ENCODE measurements at regions not wholly inside any gene's neighbourhood (a gene's known extent, or its start where the extent isn't known, plus 50 kb on each side); places are given as distances from the start of the nearest gene placed in this dataset.

- H3K9me3 Mint-ChIP-seq, result peaks cover 2 to 3% of the 10 kb centered on the region in 2 donors
- H3K27me3 ChIP-seq (ENCODE audit: control insufficient read depth, insufficient read depth, low read length), result peaks cover 3% of the 10 kb centered on the region
- intact Hi-C loops (cut with micrococcal nuclease), result no loop called here
- H3K27ac Mint-ChIP-seq, result no peak overlapping the region
- H3K9me3 ChIP-seq (ENCODE audit: control insufficient read depth, insufficient read depth, low read length), result no peaks in the 10 kb centered on the region
- no peaks in the 10 kb centered on the region for H3K36me3 ChIP-seq (ENCODE audit: control insufficient read depth, insufficient read depth, low read length)
- DNase-seq, result no peak
- H3K4me1 Mint-ChIP-seq, result no peaks in the 10 kb centered on the region
- no peak overlapping the region for H3K27ac ChIP-seq (ENCODE audit: low read length)
- 42% methylated on average over 4 of the region's 5 CpGs for WGBS (ENCODE audit: insufficient coverage)
- peaks cover 0 to 2% of the 10 kb centered on the region in 2 donors for H3K27me3 Mint-ChIP-seq (ENCODE audit: low read depth in 2 of 2)
- no peak for TF ChIP-seq CTCF (IDR thresholded peaks at IDR 0.05)
- no peak for ATAC-seq
- H3K36me3 Mint-ChIP-seq, result no peaks in the 10 kb centered on the region
- no peak overlapping the region for H3K4me3 ChIP-seq (ENCODE audit: low read length)
- no peak overlapping the region for H3K4me3 Mint-ChIP-seq
- H3K4me1 ChIP-seq (ENCODE audit: control insufficient read depth, insufficient read depth, low read length), result no peaks in the 10 kb centered on the region
Measured at GRCh38 chr12:13786646-13787045, 194.8 kb downstream of the GRIN2B start.

- no peak for TF ChIP-seq CTCF (IDR thresholded peaks at IDR 0.05)
- peaks cover 2 to 3% of the 10 kb centered on the region in 2 donors for H3K9me3 Mint-ChIP-seq
- Histone ChIP-seq H3K4me3 (ENCODE audit: low read length) (no peak overlapping the region), H3K4me1 (ENCODE audit: control insufficient read depth, insufficient read depth, low read length) (no peaks in the 10 kb centered on the region), H3K36me3 (ENCODE audit: control insufficient read depth, insufficient read depth, low read length) (no peaks in the 10 kb centered on the region), H3K27me3 (ENCODE audit: control insufficient read depth, insufficient read depth, low read length) (peaks cover 3% of the 10 kb centered on the region), H3K27ac (ENCODE audit: low read length) (no peak overlapping the region), H3K9me3 (ENCODE audit: control insufficient read depth, insufficient read depth, low read length) (no peaks in the 10 kb centered on the region)
- ATAC-seq (no peak), DNase-seq (no peak)
- H3K36me3 Mint-ChIP-seq, result no peaks in the 10 kb centered on the region
- H3K4me1 Mint-ChIP-seq, result no peaks in the 10 kb centered on the region
- peaks cover 0 to 2% of the 10 kb centered on the region in 2 donors for H3K27me3 Mint-ChIP-seq (ENCODE audit: low read depth in 2 of 2)
- intact Hi-C loops (cut with micrococcal nuclease), result no loop called here
- H3K4me3 Mint-ChIP-seq, result no peak overlapping the region
- 100% methylated on average over 1 of the region's 1 CpG for WGBS (ENCODE audit: insufficient coverage)
- no peak overlapping the region for H3K27ac Mint-ChIP-seq
Measured at GRCh38 chr12:13784504-13784903, 196.9 kb downstream of the GRIN2B start.

- WGBS (ENCODE audit: insufficient coverage), result 81% methylated on average over 2 of the region's 2 CpGs
- no peak for TF ChIP-seq CTCF (IDR thresholded peaks at IDR 0.05)
- H3K27me3 ChIP-seq (ENCODE audit: control insufficient read depth, insufficient read depth, low read length), result peaks cover 3% of the 10 kb centered on the region
- Mint-ChIP-seq H3K27ac (no peak overlapping the region), H3K4me3 (no peak overlapping the region), H3K9me3 (peaks cover 2% of the 10 kb centered on the region in 2 donors), H3K27me3 (ENCODE audit: low read depth in 2 of 2) (peaks cover 0 to 5% of the 10 kb centered on the region in 2 donors), H3K4me1 (no peaks in the 10 kb centered on the region), H3K36me3 (no peaks in the 10 kb centered on the region)
- H3K4me3 ChIP-seq (ENCODE audit: low read length), result no peak overlapping the region
- no peak for ATAC-seq
- no peak for DNase-seq
- intact Hi-C loops (cut with micrococcal nuclease), result no loop called here
- no peak overlapping the region for H3K27ac ChIP-seq (ENCODE audit: low read length)
- H3K36me3 ChIP-seq (ENCODE audit: control insufficient read depth, insufficient read depth, low read length), result no peaks in the 10 kb centered on the region
- H3K4me1 ChIP-seq (ENCODE audit: control insufficient read depth, insufficient read depth, low read length), result no peaks in the 10 kb centered on the region
- no peaks in the 10 kb centered on the region for H3K9me3 ChIP-seq (ENCODE audit: control insufficient read depth, insufficient read depth, low read length)
Measured at GRCh38 chr12:13780453-13780852, 200.9 kb downstream of the GRIN2B start.

GRCh38 chr12:13777374-13777773, 204.0 kb downstream of the GRIN2B start:
- DNase-seq, result no peak
- no peak for ATAC-seq
- no peak overlapping the region for H3K4me3 Mint-ChIP-seq
- no peaks in the 10 kb centered on the region for H3K4me1 ChIP-seq (ENCODE audit: control insufficient read depth, insufficient read depth, low read length)
- H3K4me3 ChIP-seq (ENCODE audit: low read length), result no peak overlapping the region
- peaks cover 3% of the 10 kb centered on the region for H3K27me3 ChIP-seq (ENCODE audit: control insufficient read depth, insufficient read depth, low read length)
- H3K9me3 ChIP-seq (ENCODE audit: control insufficient read depth, insufficient read depth, low read length), result no peaks in the 10 kb centered on the region
- intact Hi-C loops (cut with micrococcal nuclease), result no loop called here
- peaks cover 0 to 2% of the 10 kb centered on the region in 2 donors for H3K9me3 Mint-ChIP-seq
- H3K4me1 Mint-ChIP-seq, result no peaks in the 10 kb centered on the region
- no peak overlapping the region for H3K27ac ChIP-seq (ENCODE audit: low read length)
- H3K27me3 Mint-ChIP-seq (ENCODE audit: low read depth in 2 of 2), result peaks cover 1 to 3% of the 10 kb centered on the region in 2 donors
- TF ChIP-seq CTCF (IDR thresholded peaks at IDR 0.05), result no peak
- WGBS (ENCODE audit: insufficient coverage), result 84% methylated on average over 2 of the region's 2 CpGs
- no peaks in the 10 kb centered on the region for H3K36me3 Mint-ChIP-seq
- H3K27ac Mint-ChIP-seq, result no peak overlapping the region
- no peaks in the 10 kb centered on the region for H3K36me3 ChIP-seq (ENCODE audit: control insufficient read depth, insufficient read depth, low read length)
